ENCODE measurements at regions not wholly inside any gene's neighbourhood (a gene's known extent, or its start where the extent isn't known, plus 50 kb on each side); places are given as distances from the start of the nearest gene placed in this dataset.

DNA sequence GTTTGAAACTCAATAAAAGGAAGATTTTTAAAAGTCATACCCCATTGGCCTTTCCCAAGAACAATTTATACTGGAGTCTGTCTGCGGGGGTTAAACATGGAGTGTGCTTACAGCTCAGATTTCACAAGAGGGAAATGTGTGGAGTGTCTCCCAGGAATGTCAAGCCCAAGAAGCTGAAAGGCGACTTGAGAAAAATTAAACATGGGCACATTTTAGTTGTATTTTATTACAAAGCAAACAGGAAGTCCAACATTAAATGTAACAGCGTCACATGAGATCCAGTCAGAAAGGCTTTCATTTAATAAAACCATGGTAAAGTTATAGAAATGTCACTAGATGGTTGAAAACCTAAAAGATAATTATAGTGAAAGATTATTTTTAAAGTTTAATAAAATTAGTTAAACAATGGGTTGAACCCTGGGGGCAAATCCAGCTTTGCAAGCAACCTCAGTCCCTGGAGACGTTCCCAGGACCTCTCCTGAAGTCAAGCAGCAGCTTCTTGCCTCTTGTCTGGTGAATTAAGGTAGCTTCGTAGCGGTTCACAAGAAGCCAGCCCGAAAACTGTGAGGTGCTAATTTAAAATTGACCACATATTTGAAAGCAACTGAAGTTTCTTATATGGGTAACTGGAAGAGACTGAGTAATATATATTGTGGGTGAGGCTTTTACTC lies 168.4 kb upstream of the EDNRA start:
- Mint-ChIP-seq H3K4me1 (no peaks in the 10 kb centered on the region), H3K36me3 (no peaks in the 10 kb centered on the region), H3K27ac (no peak overlapping the region), H3K4me3 (no peak overlapping the region), H3K27me3 (no peaks in the 10 kb centered on the region), H3K9me3 (peaks cover 3% of the 10 kb centered on the region)
- ATAC-seq, result no peak

DNA sequence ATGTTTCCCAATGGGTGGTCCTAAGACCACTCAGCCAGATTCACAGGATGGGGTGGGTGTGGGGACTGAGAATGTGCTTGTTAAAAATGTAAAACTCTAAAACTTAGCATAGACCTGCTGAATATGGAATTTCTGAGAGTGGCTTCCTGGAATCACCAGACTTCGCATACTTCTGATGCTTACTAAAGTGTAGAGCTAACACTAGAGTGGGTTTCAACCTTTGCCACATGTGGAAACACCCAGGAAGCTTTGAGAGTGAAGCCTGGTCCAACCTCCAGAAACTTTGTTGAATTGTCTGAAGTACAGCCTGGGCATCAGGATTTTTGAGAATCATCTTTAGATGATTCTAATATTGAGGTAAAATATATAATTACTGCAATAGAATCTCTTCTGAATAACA lies 167.8 kb upstream of the EDNRA start:
- H3K27ac Mint-ChIP-seq, result no peak overlapping the region
- H3K9me3 Mint-ChIP-seq, result peaks cover 3% of the 10 kb centered on the region
- no peak for ATAC-seq
- no peaks in the 10 kb centered on the region for H3K36me3 Mint-ChIP-seq
- no peaks in the 10 kb centered on the region for H3K27me3 Mint-ChIP-seq
- no peaks in the 10 kb centered on the region for H3K4me1 Mint-ChIP-seq
- H3K4me3 Mint-ChIP-seq, result no peak overlapping the region

DNA sequence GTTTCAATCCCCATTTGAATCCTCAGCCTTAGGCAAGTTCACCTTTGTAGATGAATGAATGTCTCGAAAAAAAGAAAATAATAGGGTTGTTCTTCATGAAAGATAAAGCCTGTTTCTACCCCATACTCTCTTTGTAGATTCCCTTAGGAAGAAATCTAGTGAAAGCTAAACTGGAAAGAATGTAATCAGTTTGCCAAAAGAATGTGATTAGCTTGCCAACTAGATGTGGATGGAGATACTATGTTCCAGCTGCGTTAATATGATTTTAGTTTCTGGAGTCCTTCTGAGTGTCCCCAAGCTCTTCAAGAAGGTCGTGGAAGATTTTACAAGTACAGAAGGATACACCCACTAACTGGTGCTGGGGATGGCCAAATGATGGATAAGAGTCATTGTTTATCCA lies 162.3 kb upstream of the EDNRA start:
- no peak for ATAC-seq
- Mint-ChIP-seq H3K4me1 (no peaks in the 10 kb centered on the region), H3K27ac (no peak overlapping the region), H3K27me3 (no peaks in the 10 kb centered on the region), H3K4me3 (no peak overlapping the region), H3K9me3 (no peaks in the 10 kb centered on the region), H3K36me3 (no peaks in the 10 kb centered on the region)

DNA sequence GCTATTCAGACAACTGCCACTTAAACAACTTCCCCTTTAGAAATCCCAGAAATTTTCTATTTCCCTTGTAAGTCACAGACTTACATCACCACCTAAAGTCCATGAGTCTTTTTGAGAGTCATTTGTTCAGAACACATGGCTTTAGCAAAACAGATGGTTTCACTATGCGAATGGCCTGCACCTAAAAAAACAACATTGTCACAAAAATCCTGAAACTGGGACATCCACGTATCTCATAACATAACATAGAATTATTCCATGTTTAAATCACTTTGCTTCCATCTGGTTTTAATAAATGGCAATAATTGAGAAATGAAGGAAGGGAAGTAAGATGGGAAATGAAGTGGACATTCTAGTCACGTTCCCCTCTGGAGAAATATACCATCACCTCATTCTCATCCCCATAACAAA lies 155.3 kb upstream of the EDNRA start:
- no peak overlapping the region for H3K27ac Mint-ChIP-seq
- no peak for ATAC-seq
- H3K27me3 Mint-ChIP-seq, result no peaks in the 10 kb centered on the region
- no peaks in the 10 kb centered on the region for H3K9me3 Mint-ChIP-seq
- H3K4me1 Mint-ChIP-seq, result no peaks in the 10 kb centered on the region
- no peak overlapping the region for H3K4me3 Mint-ChIP-seq
- H3K36me3 Mint-ChIP-seq, result no peaks in the 10 kb centered on the region

DNA sequence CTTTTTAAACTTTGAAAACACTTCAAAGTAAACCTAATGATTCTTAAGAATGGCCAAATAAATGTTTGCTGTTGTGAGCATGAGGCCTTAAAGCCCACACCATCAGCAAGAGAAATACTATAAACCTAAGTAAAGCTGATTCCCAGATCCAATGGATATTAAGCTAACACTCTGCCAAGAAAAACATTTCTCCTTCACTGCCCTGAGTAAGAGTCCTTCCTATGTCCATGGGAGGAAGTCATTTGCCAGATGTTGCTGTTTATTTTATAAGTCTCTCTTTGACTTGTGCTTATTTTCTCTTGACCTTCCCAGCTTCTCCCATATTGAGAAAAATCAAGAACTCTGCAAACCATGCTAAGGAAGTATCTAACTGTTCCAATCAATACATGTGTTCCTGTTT lies 154.3 kb upstream of the EDNRA start:
- Mint-ChIP-seq H3K4me1 (no peaks in the 10 kb centered on the region), H3K27ac (no peak overlapping the region), H3K4me3 (no peak overlapping the region), H3K9me3 (no peaks in the 10 kb centered on the region), H3K36me3 (no peaks in the 10 kb centered on the region), H3K27me3 (no peaks in the 10 kb centered on the region)
- ATAC-seq, result no peak

DNA sequence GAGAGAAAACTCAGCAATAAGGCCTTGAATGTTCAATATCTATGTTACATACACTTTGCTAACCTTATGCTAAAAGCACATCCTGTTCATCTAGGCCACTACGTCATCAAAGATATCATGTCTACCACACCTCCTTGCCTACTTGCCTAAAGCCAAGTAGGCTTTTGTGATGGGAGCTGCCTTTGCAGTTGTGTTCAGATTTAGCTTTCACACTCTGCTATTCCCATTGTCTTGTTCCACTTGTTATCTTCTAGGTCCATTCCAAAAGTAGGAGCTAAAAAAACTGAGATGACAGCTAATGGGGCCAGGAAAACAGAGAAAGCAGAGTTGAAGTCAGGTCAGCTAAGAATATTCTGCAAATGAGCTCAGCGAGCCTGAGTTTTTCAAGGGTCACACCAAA lies 153.6 kb upstream of the EDNRA start:
- no peak for ATAC-seq
- no peaks in the 10 kb centered on the region for H3K9me3 Mint-ChIP-seq
- H3K36me3 Mint-ChIP-seq, result no peaks in the 10 kb centered on the region
- no peaks in the 10 kb centered on the region for H3K27me3 Mint-ChIP-seq
- no peak overlapping the region for H3K27ac Mint-ChIP-seq
- no peaks in the 10 kb centered on the region for H3K4me1 Mint-ChIP-seq
- H3K4me3 Mint-ChIP-seq, result no peak overlapping the region

DNA sequence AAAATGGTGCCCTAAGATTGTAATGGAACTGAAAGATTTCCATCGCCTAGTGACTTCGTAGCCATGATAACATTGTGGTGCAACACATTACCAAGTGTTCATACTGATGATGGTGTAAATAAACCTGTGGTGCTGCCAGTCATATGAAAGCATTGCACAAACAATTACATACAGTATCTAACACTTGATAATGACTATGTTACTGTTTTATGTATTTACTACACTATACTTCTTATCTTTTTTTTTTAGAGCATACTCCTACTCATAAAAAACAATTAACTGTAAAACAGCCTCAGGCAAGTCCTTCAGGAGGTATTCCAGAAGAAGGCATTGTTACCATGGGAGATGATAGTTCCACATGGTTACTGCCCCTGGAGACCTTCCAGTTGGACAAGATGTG lies 152.7 kb upstream of the EDNRA start:
- no peaks in the 10 kb centered on the region for H3K9me3 Mint-ChIP-seq
- H3K36me3 Mint-ChIP-seq, result no peaks in the 10 kb centered on the region
- H3K4me3 Mint-ChIP-seq, result no peak overlapping the region
- ATAC-seq, result no peak
- H3K27ac Mint-ChIP-seq, result no peak overlapping the region
- no peaks in the 10 kb centered on the region for H3K27me3 Mint-ChIP-seq
- no peaks in the 10 kb centered on the region for H3K4me1 Mint-ChIP-seq

DNA sequence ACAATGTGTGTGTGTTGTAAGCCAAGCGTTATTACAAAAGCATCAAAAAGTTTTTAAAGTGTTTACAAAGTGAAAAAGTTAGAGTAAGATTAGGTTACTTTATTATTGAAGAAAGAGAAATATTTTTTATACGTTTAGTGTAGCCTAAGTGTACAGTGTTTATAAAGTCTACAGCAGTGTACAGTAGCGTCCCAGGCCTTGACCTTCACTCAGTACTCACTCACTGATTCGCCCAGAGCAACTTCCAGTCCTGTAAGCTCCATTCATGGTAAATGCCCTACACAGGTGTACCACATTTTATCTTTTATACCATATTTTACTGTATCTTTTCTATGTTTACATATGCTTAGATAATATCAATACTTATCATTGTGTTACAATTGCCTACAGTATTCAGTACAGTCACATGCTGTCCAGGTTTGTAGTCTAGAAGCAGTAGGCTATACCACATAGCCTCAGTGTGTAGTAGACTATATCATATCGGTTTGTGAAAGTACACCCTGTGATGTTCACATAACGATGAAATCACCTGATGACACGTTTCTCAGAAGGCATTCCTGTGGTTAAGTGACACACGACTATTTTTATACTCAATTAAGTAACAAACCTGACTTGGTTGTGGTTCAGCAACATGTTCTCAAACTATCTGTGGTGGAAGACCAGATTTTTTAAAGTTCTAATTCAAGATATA lies 152.0 kb upstream of the EDNRA start:
- ATAC-seq, result no peak
- H3K27me3 Mint-ChIP-seq, result no peaks in the 10 kb centered on the region
- no peak overlapping the region for H3K27ac Mint-ChIP-seq
- H3K4me1 Mint-ChIP-seq, result no peaks in the 10 kb centered on the region
- no peak overlapping the region for H3K4me3 Mint-ChIP-seq
- H3K36me3 Mint-ChIP-seq, result no peaks in the 10 kb centered on the region
- H3K9me3 Mint-ChIP-seq, result no peaks in the 10 kb centered on the region

DNA sequence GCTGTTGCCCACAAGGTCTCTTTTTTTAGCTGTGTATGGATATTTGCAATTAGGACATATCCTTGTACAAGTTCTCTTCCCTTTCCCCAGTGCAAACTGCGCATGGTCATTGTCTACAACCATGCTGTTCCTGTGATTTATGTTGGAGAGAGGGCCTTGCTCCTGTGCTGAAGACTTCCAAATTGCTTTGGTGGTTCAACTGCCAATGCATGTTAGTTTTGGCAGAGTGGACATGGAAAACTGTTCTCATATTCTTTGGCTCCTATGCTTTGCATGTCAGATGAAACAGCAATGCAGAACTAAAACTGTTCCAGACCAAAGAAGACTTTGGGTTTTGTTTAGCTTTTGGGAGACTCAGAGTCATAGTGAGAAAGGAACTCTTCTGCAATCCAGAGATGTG lies 148.8 kb upstream of the EDNRA start:
- Mint-ChIP-seq H3K36me3 (no peaks in the 10 kb centered on the region), H3K4me1 (no peaks in the 10 kb centered on the region), H3K27ac (no peak overlapping the region), H3K4me3 (no peak overlapping the region), H3K9me3 (no peaks in the 10 kb centered on the region), H3K27me3 (no peaks in the 10 kb centered on the region)
- peak; percentile 37 for ATAC-seq

DNA sequence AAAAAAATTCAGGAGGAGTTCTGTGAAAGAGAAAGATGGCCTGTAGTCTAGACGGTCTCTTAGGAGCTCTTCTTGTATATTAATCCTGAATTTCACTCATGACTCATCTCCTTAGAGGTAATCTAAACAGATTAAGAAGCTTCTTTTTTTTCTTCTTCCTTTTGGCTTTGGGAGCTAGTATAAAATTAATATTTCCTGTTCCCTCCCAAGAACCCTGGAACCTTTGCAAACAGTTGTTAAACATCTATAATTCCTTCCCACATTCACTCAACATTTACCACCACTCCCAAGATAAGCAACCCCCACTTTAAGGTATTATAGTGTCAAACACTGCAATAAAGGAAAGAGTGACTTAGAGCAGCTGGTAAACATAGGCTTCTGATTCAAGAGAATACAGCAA lies 146.4 kb upstream of the EDNRA start:
- no peak overlapping the region for H3K27ac Mint-ChIP-seq
- H3K4me3 Mint-ChIP-seq, result no peak overlapping the region
- no peak for ATAC-seq
- no peaks in the 10 kb centered on the region for H3K4me1 Mint-ChIP-seq
- no peaks in the 10 kb centered on the region for H3K9me3 Mint-ChIP-seq
- H3K27me3 Mint-ChIP-seq, result no peaks in the 10 kb centered on the region
- no peaks in the 10 kb centered on the region for H3K36me3 Mint-ChIP-seq

DNA sequence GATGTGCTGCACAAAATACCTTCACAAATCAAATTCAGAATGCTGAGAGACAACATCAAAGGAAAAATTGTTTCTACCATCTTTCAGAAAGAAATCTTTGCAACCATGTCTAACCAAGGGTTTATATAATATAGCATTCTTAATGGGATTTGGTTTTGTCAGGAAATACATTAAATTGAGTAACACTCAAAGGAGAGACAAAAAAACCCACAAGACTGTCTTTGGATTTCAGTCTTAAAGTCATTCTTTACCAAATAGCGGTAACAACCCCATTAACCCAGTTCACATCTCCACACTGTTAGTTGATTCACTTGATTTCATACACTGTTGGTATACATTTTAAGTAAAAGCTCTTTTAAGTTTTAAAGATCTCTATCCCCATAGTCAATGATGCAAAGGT lies 145.7 kb upstream of the EDNRA start:
- Mint-ChIP-seq H3K4me3 (no peak overlapping the region), H3K27me3 (no peaks in the 10 kb centered on the region), H3K9me3 (no peaks in the 10 kb centered on the region), H3K36me3 (no peaks in the 10 kb centered on the region), H3K27ac (no peak overlapping the region), H3K4me1 (no peaks in the 10 kb centered on the region)
- no peak for ATAC-seq

DNA sequence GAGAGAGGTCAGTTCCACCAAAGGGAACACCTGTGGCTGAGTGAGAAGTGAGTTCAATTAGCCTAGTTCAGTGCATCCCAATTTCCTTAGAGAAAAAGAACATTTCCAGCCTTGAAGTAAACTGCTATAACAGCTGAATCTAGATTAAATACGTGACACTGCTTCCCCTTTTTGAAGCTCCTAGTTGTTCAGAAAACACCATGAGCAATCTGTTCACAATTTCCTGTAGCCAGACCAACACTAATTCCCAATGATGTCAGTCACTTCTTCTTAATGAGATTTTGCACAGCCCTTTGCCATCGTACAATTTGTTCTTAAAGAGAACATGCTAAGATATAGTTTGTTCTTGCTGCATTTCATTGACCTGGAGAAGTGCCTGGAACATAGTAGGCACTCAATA lies 144.6 kb upstream of the EDNRA start:
- ATAC-seq, result no peak
- Mint-ChIP-seq H3K27ac (no peak overlapping the region), H3K36me3 (no peaks in the 10 kb centered on the region), H3K27me3 (no peaks in the 10 kb centered on the region), H3K4me3 (no peak overlapping the region), H3K9me3 (no peaks in the 10 kb centered on the region), H3K4me1 (no peaks in the 10 kb centered on the region)

DNA sequence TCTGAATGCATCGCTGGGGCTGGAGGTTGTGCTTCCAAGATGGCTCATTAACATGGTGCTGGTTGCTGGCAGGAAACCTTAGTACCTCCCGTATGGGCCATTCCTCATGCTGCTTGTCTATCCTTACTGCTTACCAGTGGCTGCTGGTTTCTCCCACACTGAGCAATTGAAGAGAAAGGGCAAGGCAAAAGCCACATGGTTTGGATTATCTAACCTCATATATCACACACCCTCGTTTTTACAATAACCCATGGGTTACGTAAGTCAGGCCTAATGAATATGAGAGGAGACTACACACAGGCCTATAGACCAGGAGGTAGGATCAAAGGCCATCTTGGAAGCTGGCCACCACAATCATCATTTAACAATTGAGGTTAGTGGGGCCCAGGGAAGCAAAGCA lies 141.8 kb upstream of the EDNRA start:
- ATAC-seq, result no peak
- Mint-ChIP-seq H3K9me3 (no peaks in the 10 kb centered on the region), H3K36me3 (no peaks in the 10 kb centered on the region), H3K27me3 (no peaks in the 10 kb centered on the region), H3K27ac (no peak overlapping the region), H3K4me1 (no peaks in the 10 kb centered on the region), H3K4me3 (no peak overlapping the region)

DNA sequence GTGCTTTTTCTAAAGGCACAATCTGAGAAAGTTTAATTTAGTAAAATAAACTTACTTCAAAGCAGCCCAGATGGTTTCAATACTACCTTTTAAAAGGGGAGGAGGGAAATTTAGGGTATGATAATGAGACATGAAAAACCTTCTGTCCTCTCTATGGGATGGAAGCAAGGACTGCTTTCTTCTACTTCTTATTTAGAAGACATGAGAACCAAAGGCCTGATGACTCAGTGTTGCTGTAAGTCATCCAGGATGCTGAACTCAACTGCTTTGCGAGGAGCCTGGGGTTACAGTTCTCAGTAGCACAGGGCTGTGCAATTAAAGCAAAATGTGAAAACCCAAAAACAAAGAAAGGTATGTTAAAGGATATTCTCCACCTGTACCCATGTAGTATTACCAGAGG lies 140.8 kb upstream of the EDNRA start:
- H3K4me1 Mint-ChIP-seq, result no peaks in the 10 kb centered on the region
- H3K27ac Mint-ChIP-seq, result no peak overlapping the region
- no peak overlapping the region for H3K4me3 Mint-ChIP-seq
- H3K36me3 Mint-ChIP-seq, result no peaks in the 10 kb centered on the region
- no peaks in the 10 kb centered on the region for H3K27me3 Mint-ChIP-seq
- H3K9me3 Mint-ChIP-seq, result no peaks in the 10 kb centered on the region
- ATAC-seq, result no peak

DNA sequence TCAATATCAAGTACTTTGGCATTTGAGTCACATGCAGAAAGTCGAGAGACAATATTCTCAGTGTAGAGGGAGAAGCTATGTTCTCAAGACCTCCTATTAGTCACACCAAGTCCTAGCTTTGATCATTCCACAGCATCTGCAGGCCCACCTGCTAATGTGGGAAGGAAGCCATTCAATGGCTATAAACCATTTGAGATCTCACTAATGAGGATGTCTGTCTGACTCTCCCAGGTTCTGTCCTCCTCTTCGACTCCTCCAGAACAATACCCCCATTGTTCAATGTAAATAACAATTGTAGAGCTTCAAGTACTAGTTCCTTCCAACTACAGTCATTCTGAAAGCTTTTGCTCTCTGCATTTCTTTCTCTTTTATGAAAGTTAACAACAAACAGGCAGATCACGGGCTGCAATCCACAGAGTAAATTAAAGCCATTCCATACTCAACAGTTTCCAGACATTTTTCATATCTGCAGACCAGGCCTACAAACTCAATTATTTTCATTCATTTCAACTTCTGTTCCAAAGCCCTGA lies 140.2 kb upstream of the EDNRA start:
- Mint-ChIP-seq H3K27ac (no peak overlapping the region), H3K36me3 (no peaks in the 10 kb centered on the region), H3K4me1 (no peaks in the 10 kb centered on the region), H3K27me3 (no peaks in the 10 kb centered on the region), H3K9me3 (no peaks in the 10 kb centered on the region), H3K4me3 (no peak overlapping the region)
- ATAC-seq, result no peak

DNA sequence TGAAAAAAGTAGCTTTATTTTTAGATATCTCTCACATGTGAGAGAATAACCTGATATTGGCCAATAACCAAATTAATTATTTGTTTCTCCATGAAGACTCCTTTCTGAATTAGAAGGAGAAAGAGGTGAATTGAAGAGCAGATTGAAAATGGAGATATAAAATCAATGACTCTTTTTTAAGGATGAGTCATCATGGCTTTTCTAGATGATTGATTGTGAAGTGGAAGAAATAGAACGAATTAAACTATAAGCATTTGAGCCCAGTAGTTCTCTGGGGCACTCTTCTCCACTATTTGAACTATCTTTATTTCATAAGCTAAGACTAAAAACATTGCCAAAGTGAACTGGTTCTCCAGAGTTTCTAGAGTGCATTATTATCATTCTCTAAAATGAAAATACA lies 137.2 kb upstream of the EDNRA start:
- H3K4me1 Mint-ChIP-seq, result no peaks in the 10 kb centered on the region
- no peak overlapping the region for H3K4me3 Mint-ChIP-seq
- H3K27me3 Mint-ChIP-seq, result no peaks in the 10 kb centered on the region
- H3K9me3 Mint-ChIP-seq, result no peaks in the 10 kb centered on the region
- no peak overlapping the region for H3K27ac Mint-ChIP-seq
- H3K36me3 Mint-ChIP-seq, result no peaks in the 10 kb centered on the region
- ATAC-seq, result no peak
